NCI-H69 (cell line): ENCODE measurements at regions not wholly inside any gene's neighbourhood (a gene's known extent, or its start where the extent isn't known, plus 50 kb on each side); places are given as distances from the start of the nearest gene placed in this dataset.
A peak's percentile ranks its signal among the peaks of the same experiment; 100 is the strongest.
"Not testable (repeated sequence)": the region's sequence is repeated elsewhere in the genome, so short reads cannot be mapped to it uniquely, and the experiment has no call there.

Experiments
- DNase-seq: peaks from one replicate; lab custom pipeline; 2025; lab: John Stamatoyannopoulos, UW

GRCh38 chr3:159371961-159372360 is 570.1 kb downstream of the MFSD1 start:
- no peak for DNase-seq

DNA sequence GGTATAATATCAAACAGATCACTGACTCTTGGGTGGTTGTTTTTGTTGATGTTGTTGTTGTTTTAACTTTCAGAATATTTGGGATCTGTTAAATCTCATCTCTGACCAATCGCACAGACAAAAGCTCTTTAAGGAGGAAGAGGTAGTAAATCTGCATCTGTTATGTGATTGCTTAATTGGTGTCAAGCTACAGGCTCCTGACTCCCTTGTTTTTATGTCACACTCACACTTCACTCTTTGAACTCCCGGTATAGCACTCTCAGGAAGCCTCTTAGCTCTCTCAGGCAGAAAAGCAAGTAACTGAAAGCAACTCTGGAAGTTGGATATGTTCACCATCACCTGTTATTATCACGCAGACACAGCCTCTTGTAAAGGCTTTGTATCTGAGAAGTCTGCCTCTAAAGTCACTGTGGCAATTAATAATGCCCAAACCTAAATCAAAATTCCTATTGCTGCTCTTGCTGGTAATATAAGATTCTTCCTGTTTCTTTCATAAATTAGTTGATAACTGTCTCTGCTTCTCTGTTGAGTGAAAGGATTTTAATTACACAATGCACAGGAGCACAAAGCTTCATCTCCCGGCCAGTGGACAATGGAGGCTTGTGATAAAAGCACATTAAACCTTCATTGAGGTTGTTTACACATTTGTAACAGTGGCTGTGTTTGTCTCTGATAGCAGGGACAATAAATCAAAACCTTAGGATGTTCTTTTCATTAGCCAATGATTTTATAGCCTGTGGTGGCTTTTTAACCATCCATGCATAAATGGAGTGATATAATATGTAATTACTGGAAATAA is 576.7 kb downstream of the MFSD1 start:
- DNase-seq, result peak; percentile 81

DNA sequence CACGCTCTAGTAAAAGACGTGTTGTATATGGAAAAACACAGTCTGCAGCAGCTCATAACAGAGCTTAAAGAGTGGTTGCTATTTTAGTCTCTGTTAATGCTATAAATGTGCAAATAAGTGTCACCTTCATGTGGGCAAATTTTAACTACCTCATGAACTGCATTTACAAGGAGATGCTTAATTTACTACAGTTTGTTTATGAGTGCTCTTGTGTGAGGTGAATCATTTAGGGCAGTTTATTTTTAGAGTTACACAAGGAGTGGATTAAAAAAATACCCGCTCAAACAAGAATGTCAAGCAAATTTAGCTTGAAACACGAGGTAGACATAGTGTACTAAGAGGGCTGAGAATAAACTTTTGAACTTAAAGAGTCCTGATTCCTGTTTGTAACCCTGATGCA is 579.0 kb downstream of the MFSD1 start:
- DNase-seq, result no peak

DNA sequence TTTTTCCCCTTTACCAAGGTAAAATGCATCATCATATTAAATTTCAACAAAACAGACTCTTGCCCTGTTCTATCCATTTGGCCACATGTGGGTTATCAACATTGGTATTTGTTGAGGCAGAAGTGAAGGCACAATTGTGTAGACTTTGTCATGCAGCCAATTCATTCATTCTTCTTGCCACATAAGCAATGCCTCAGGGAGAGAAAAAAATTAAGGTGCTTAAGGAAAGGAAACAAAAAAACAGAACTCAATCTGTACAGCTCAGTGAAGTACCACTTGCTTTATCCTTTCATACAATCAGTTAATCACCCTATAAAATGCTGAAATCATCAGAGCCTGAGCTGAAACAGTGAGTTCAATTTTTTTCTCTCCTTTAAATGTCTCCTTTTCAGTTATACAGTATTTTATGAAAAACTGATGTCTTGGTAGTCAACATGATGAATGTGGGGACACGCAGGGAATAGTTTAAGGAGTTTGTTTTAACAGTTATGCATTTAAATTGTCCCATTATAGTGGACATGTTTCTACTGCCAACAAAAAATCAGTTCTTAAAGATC is 588.9 kb downstream of the MFSD1 start:
- DNase-seq, result peak; percentile 10

DNA sequence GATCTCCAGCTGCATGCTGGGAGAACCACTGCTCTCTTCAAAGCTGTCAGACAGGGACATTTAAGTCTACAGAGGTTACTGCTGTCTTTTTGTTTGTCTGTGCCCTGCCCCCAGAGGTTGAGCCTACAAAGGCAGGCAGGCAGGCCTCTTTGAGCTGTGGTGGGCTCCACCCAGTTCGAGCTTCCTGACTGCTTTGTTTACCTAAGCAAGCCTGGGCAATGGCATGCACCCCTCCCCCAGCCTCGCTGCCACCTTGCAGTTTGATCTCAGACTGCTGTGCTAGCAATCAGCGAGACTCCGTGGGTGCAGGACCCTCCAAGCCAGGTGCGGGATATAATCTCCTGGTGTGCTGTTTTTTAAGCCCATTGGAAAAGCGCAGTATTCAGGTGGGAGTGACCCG is 591.0 kb upstream of the IL12A start:
- peak; percentile 61 for DNase-seq

DNA sequence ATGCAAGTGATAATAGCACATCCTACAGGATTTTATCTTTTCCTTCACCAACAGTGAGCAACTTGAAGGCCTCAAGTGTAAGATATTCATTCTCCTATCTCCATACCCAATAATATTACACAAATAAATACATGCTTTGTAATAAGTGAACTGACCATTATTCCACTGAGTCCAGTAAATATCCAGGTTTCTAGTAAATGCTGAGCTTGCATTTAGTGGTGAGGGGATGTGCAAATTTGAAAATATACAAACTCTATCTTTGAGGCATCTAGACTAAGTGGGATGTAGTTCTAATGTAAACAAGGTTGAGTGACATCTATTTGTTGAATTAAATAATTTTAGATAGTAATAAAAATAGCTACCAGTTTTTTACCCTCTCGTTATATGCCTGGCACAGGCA is 587.6 kb upstream of the IL12A start:
- no peak for DNase-seq

- DNase-seq, result not testable (repeated sequence)
These were observed 578.9 kb upstream of the IL12A start for GRCh38 chr3:159409711-159410110.

- DNase-seq, result no peak
These were observed 575.3 kb upstream of the IL12A start for GRCh38 chr3:159413319-159413718.

DNA sequence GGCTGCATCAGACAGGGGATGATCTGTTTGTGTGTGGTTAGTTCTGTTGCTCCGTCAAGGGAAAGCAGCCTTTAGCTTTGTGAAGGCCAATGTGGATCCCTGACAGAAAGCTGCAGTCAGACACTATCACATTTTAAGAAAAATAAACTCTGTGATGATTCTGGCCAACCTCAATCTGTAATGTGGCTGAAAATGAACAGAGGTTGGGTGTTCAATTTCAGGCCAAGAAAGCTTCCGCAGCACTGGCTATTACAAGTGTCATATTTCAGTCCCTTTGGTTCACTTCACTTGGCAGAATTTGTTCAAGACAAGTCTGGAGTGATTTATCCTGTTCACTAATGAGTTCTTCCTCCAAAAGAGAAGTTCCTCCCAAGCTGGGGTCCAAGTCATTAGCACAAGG is 571.8 kb upstream of the IL12A start:
- peak; percentile 63 for DNase-seq

DNA sequence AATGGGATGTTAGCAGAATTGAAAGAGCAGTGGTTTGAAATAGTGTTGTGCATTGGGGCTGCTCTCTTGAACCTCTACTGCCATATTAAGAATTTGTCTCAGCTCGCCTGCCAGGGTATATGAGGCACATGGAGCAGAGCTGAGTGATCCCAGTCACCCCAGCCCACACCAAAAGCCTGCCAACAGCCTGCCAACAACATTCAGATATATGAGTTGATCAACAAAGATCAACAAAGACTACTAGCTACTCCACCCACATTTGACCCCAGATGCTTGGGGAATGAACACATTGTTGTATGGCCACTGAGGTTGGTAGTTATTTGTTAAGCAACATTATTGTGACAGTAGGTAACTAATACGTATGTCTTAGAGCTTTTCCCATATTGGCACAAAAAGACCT is 570.9 kb upstream of the IL12A start:
- DNase-seq, result peak; percentile 30

- peak; percentile 47 for DNase-seq
These were observed 569.8 kb upstream of the IL12A start for GRCh38 chr3:159418571-159419526.

- peak; percentile 63 for DNase-seq
These were observed 558.9 kb upstream of the IL12A start for GRCh38 chr3:159429702-159430101.

DNA sequence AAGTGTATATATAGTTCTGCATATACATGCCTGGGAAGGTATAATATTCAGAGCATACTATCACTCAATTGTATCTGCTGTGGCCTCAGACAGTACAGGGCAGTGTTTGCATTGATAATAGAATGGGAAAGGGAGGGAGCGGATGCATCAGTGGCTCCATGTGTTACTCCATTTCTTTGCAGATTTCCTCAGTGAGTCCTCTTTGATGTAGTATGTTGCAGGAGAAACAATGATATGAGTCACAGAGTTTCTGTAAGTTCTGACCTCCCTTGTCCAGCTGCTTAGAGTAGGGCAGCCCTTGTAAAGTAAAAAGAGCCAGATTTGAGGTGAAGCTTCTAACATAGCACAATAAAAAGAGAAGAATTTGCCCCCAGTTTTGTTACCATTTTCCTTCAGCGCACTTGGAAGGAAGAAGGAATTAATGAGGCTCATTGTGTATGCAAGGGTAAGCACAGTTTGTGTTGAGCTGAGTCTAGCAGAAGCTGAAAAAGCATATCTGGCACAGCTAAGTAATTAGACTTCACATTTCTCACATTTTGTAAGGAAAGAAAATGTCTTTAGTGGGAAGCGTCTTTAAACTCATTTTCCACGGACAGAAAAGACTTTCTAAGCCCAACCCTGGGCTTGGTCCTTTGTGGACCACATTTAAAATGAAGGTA is 555.8 kb upstream of the IL12A start:
- no peak for DNase-seq

DNA sequence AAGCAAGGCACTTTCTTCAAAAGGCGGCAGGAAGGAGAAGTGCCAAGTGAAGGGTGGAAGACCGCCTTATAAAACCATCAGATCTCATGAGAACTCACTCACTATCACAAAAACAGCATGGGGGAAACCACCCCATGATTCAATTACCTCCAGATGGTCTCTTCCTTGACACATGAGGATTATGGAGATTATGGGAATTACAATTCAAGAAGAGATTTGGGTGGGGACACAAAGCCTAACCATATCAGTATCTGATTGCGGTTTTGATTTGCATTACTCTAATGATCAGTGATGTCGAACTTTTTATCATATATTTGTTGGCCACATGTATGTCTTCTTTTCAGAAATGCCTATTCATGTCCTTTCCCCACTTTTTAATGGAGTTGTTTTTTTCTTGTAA is 549.3 kb upstream of the IL12A start:
- DNase-seq, result no peak

GRCh38 chr3:159441279-159441678 is 547.4 kb upstream of the IL12A start:
- peak; percentile 10 for DNase-seq

DNA sequence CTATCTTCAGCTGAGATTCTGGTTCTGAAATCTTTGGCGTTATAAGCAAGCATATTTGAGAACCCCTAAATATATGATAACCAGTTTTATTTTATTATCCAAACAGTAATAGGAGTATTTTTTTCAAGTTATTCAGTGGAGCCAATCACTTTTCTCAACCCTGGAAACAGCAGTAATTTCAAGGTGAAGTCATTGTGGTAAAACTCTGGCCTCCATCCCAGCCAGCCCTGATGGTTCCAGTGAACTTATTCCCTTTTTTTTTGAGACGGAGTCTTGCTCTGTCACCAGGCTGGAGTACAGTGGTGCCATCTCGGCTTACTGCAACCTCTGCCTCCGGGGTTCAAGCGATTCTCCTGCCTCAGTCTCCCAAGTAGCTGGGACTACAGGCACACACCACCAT is 545.4 kb upstream of the IL12A start:
- no peak for DNase-seq

GRCh38 chr3:159447841-159448240 is 540.8 kb upstream of the IL12A start:
- no peak for DNase-seq

GRCh38 chr3:159448902-159449301 is 539.7 kb upstream of the IL12A start:
- no peak for DNase-seq

DNA sequence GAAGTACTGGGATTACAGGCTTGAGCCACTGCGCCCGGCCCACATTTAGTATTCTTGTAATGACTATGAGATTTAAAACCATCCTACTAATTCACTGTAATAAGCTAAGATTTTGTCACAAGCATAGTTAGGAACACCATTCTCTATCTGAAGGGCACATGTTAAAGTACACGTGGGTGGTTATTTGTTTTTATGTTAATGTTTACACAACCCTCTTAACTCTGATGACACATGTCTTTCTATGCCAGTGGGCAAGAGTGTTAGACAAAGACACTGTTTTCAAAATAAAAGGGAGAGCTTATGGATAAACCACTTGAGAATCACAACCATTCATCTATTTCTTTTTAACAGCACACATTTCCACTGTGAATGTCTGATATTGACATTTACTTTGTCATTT is 537.6 kb upstream of the IL12A start:
- DNase-seq, result peak; percentile 28

GRCh38 chr3:159451482-159451881 is 537.2 kb upstream of the IL12A start:
- DNase-seq, result no peak

- no peak for DNase-seq
These were observed 535.6 kb upstream of the IL12A start for GRCh38 chr3:159453036-159453435.

DNA sequence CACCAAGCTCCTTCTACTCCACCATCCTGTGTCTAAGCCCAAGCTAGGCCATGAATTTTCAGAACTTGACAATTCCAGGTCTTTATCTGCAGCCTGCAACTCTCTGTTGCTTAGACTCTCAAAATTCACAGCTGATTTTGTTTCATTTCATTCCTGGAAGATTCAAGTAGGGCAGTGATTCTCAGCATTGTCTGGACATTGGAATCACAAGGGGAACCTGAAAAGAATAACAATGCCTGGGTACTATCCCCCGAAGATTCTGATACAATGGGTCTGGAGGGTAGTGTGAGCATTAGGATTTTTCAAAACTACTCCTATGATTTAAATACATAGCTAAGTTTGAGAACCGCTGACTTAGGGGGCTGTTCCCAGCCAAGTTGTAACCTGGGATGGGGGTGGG is 534.7 kb upstream of the IL12A start:
- no peak for DNase-seq
